ENCODE measurements at regions not wholly inside any gene's neighbourhood (a gene's known extent, or its start where the extent isn't known, plus 50 kb on each side); places are given as distances from the start of the nearest gene placed in this dataset.

DNA sequence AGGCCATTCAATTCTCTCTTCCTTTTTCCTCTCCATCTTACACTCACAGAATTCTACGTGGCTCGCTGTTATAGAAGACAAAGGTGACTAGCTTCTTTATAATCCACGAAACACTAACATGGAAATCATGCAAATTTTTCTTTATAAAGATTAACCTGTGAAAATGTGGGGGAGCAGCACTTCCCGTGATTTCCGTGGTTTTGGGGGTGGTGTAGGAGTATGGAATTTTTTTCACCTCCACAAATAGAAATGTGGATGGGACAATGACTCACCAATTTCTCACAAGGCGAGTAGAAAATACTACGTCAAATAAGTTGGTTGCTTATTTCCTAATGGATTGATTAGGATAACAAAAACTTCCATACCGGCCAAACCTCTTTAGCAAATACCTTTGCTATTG is 719.2 kb upstream of the TENM3 start:
- Histone ChIP-seq H3K4me1 (ENCODE audit: insufficient read depth, low read length) (no peaks in the 10 kb centered on the region), H2AFZ (ENCODE audit: low read depth, low read length) (no peak overlapping the region), H3K36me3 (ENCODE audit: insufficient read depth, low read length) (no peaks in the 10 kb centered on the region), H3K27me3 (ENCODE audit: insufficient read depth, low read length, poor library complexity) (no peaks in the 10 kb centered on the region), H3K4me2 (ENCODE audit: insufficient read depth, low read length) (no peak overlapping the region), H3K9ac (ENCODE audit: low read depth, low read length) (no peak overlapping the region), H4K20me1 (ENCODE audit: insufficient read depth, low read length) (no peaks in the 10 kb centered on the region), H3K9me3 (ENCODE audit: insufficient read depth, low read length, severe bottlenecking) (no peaks in the 10 kb centered on the region), H3K79me2 (ENCODE audit: insufficient read depth, low read length) (no peaks in the 10 kb centered on the region), H3K4me3 (ENCODE audit: low read depth in 1 of 2, low read length in 2 of 2) (no peak overlapping the region), H3K27ac (ENCODE audit: low read length) (no peak overlapping the region)
- TF ChIP-seq, protein P1, sequence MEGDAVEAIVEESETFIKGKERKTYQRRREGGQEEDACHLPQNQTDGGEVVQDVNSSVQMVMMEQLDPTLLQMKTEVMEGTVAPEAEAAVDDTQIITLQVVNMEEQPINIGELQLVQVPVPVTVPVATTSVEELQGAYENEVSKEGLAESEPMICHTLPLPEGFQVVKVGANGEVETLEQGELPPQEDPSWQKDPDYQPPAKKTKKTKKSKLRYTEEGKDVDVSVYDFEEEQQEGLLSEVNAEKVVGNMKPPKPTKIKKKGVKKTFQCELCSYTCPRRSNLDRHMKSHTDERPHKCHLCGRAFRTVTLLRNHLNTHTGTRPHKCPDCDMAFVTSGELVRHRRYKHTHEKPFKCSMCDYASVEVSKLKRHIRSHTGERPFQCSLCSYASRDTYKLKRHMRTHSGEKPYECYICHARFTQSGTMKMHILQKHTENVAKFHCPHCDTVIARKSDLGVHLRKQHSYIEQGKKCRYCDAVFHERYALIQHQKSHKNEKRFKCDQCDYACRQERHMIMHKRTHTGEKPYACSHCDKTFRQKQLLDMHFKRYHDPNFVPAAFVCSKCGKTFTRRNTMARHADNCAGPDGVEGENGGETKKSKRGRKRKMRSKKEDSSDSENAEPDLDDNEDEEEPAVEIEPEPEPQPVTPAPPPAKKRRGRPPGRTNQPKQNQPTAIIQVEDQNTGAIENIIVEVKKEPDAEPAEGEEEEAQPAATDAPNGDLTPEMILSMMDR (IDR thresholded peaks at IDR 0.05; ENCODE audit: borderline replicate concordance, extremely low read depth, low read length, poor library complexity, severe bottlenecking), result no peak
- TF ChIP-seq EZH2 (IDR thresholded peaks at IDR 0.05; ENCODE audit: borderline replicate concordance, low read depth, low read length, severe bottlenecking), result no peak
- DNase-seq, result no peak
- ATAC-seq (ENCODE audit: insufficient read depth, low read depth), result no peak

DNA sequence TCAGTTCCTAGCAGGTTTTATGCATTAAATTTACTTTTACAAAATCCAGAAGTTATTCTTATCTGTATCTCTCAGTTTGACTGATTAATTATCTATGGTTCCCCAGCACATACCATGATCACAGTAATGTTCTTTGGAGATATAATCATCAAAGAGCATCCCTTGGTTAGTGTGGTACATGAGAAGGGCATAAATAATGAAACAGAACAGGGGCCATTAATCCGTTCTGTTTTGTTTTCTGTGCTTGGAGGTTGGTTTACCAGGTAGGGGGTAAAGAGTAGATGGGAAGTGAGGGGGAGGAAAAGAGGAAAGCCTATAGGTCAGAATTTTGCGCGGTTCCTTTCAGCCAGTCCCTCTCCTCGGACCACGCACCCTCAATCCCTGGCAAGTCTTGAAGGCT is 718.7 kb upstream of the TENM3 start:
- H2AFZ ChIP-seq (ENCODE audit: low read depth, low read length), result no peak overlapping the region
- H3K4me1 ChIP-seq (ENCODE audit: insufficient read depth, low read length), result no peaks in the 10 kb centered on the region
- H3K4me2 ChIP-seq (ENCODE audit: insufficient read depth, low read length), result no peak overlapping the region
- H3K9me3 ChIP-seq (ENCODE audit: insufficient read depth, low read length, severe bottlenecking), result no peaks in the 10 kb centered on the region
- H3K36me3 ChIP-seq (ENCODE audit: insufficient read depth, low read length), result no peaks in the 10 kb centered on the region
- no peaks in the 10 kb centered on the region for H3K27me3 ChIP-seq (ENCODE audit: insufficient read depth, low read length, poor library complexity)
- no peak overlapping the region for H3K9ac ChIP-seq (ENCODE audit: low read depth, low read length)
- H3K79me2 ChIP-seq (ENCODE audit: insufficient read depth, low read length), result no peaks in the 10 kb centered on the region
- no peak overlapping the region for H3K4me3 ChIP-seq (ENCODE audit: low read depth in 1 of 2, low read length in 2 of 2)
- ATAC-seq (ENCODE audit: insufficient read depth, low read depth) (no peak), DNase-seq (no peak)
- no peak for TF ChIP-seq EZH2 (IDR thresholded peaks at IDR 0.05; ENCODE audit: borderline replicate concordance, low read depth, low read length, severe bottlenecking)
- TF ChIP-seq, protein P1 (IDR thresholded peaks at IDR 0.05; ENCODE audit: borderline replicate concordance, extremely low read depth, low read length, poor library complexity, severe bottlenecking), result no peak
- H3K27ac ChIP-seq (ENCODE audit: low read length), result no peak overlapping the region
- H4K20me1 ChIP-seq (ENCODE audit: insufficient read depth, low read length), result no peaks in the 10 kb centered on the region

DNA sequence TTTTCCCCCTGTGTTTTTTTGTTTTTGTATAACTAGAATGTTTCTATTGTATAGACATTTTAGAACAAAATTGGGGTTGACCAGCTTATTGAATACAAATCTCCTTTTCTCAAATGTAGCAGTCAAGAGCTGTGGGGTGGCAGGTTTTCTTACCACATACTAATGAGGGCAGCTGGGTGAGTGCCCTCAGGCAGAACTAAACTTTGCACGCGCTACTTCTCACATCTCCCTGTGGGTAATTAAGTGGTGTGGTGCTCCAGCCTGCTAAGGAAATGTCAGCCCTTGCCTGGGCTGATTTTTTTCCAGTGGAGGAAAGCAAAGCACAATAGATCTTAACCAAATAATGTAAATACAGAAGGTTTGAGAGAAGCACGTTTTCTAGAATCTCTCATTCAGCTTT is 717.6 kb upstream of the TENM3 start:
- Histone ChIP-seq H2AFZ (ENCODE audit: low read depth, low read length) (no peak overlapping the region), H3K27me3 (ENCODE audit: insufficient read depth, low read length, poor library complexity) (no peaks in the 10 kb centered on the region), H4K20me1 (ENCODE audit: insufficient read depth, low read length) (no peaks in the 10 kb centered on the region), H3K4me2 (ENCODE audit: insufficient read depth, low read length) (no peak overlapping the region), H3K9ac (ENCODE audit: low read depth, low read length) (no peak overlapping the region), H3K79me2 (ENCODE audit: insufficient read depth, low read length) (no peaks in the 10 kb centered on the region), H3K4me1 (ENCODE audit: insufficient read depth, low read length) (no peaks in the 10 kb centered on the region), H3K36me3 (ENCODE audit: insufficient read depth, low read length) (no peaks in the 10 kb centered on the region), H3K4me3 (ENCODE audit: low read depth in 1 of 2, low read length in 2 of 2) (no peak overlapping the region), H3K27ac (ENCODE audit: low read length) (no peak overlapping the region), H3K9me3 (ENCODE audit: insufficient read depth, low read length, severe bottlenecking) (no peaks in the 10 kb centered on the region)
- DNase-seq, result no peak
- TF ChIP-seq, protein P1 (IDR thresholded peaks at IDR 0.05; ENCODE audit: borderline replicate concordance, extremely low read depth, low read length, poor library complexity, severe bottlenecking), result no peak
- no peak for TF ChIP-seq EZH2 (IDR thresholded peaks at IDR 0.05; ENCODE audit: borderline replicate concordance, low read depth, low read length, severe bottlenecking)
- no peak for ATAC-seq (ENCODE audit: insufficient read depth, low read depth)
